Prostate gland (tissue), 2 donors: ENCODE measurements at regions not wholly inside any gene's neighbourhood (a gene's known extent, or its start where the extent isn't known, plus 50 kb on each side); places are given as distances from the start of the nearest gene placed in this dataset.

Source experiments
- DNase-seq: peaks from one replicate; pipeline ENCODE4 v3.0.0-alpha.2; 2019; ENCODE audit warnings: low spot score
- H3K27ac ChIP-seq, 2 donors: fragments of 200-600 bp; sonication (generic); 2 replicates each; pipeline ENCODE4 v1.5.1; 2017 to 2019
- H3K27me3 ChIP-seq: fragments of 200-600 bp; sonication (generic); replicated peaks from 2 replicates; pipeline ENCODE4 v1.5.1; 2019; ENCODE audit not compliant: insufficient read depth
- H3K36me3 ChIP-seq, 2 donors: fragments of 200-600 bp; sonication (generic); 1 replicate in 1 of 2; 2 replicates in 1 of 2; pipeline versions ENCODE4 v1.5.1 to v1.8.1; 2017 to 2019
- H3K4me1 ChIP-seq: fragments of 200-600 bp; sonication (generic); replicated peaks from 2 replicates; pipeline ENCODE4 v1.5.1; 2019
- H3K4me3 ChIP-seq, 2 donors: fragments of 200-600 bp; sonication (generic); 2 replicates each; pipeline ENCODE4 v1.5.1; 2017 to 2019
- H3K9me3 ChIP-seq: fragments of 200-600 bp; sonication (generic); 2 replicates; pipeline ENCODE4 v1.5.1; 2017
- POLR2A ChIP-seq: fragments of 450-650 bp; IDR thresholded peaks from one replicate; pipeline ENCODE4 v1.6.1; 2016; ENCODE audit warnings: antibody characterized with exemption, mild to moderate bottlenecking
- POLR2AphosphoS5 ChIP-seq: sonication (generic); formaldehyde crosslinking; IDR thresholded peaks from one replicate; pipeline ENCODE4 v1.6.1; 2017; ENCODE audit warnings: antibody characterized with exemption
- WGBS: methylation state at CpG from one replicate; pipeline ENCODE4 v1.1.5; 2018; 5-methylcytosine and 5-hydroxymethylcytosine counted together
- intact Hi-C: fragments of 100-400 bp; cut with DNase I; formaldehyde crosslinking; loops from one replicate; pipeline ENCODE4 v1.14.2; 2022
- TF ChIP-seq, protein P1 (sequence below), 4 experiments: fragments of 200-600 bp in 2 of 4; fragments of 450-650 bp in 2 of 4; sonication (generic) in 2 of 4; IDR thresholded peaks; 1 replicate in 3 of 4; 2 replicates in 1 of 4; pipeline ENCODE4 v1.5.1; 2016 to 2019; ENCODE audit warnings: antibody characterized with exemption in 4 of 4, mild to moderate bottlenecking in 2 of 4, moderate library complexity in 2 of 4

DNA sequence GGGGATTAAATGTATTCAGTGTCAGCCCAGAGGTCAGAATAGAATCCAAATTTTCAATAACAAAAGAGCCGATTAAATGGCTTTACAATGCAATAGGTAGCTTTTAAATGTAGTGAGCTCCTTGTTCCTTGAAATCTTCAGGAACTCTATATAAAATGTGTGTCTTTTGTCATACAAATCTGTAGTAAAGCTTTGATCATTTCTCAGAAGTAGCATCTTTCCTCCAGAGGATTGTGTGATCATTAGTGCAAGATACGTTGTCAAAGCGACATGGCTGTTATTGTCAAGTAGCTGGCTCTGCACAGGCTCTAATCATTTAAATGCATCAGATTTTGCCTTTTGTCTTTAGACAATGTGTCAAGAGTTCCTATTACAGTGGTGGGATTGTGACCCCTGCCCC, 116.1 kb upstream of the NAMPT start:
- H3K9me3 ChIP-seq, result no peaks in the 10 kb centered on the region
- H3K27me3 ChIP-seq, result no peaks in the 10 kb centered on the region
- intact Hi-C loops, result no loop called here
- H3K4me3 ChIP-seq, result no peak overlapping the region
- TF ChIP-seq, protein P1, sequence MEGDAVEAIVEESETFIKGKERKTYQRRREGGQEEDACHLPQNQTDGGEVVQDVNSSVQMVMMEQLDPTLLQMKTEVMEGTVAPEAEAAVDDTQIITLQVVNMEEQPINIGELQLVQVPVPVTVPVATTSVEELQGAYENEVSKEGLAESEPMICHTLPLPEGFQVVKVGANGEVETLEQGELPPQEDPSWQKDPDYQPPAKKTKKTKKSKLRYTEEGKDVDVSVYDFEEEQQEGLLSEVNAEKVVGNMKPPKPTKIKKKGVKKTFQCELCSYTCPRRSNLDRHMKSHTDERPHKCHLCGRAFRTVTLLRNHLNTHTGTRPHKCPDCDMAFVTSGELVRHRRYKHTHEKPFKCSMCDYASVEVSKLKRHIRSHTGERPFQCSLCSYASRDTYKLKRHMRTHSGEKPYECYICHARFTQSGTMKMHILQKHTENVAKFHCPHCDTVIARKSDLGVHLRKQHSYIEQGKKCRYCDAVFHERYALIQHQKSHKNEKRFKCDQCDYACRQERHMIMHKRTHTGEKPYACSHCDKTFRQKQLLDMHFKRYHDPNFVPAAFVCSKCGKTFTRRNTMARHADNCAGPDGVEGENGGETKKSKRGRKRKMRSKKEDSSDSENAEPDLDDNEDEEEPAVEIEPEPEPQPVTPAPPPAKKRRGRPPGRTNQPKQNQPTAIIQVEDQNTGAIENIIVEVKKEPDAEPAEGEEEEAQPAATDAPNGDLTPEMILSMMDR (IDR thresholded peaks at IDR 0.05), result no peak
- no peaks in the 10 kb centered on the region for H3K36me3 ChIP-seq
- H3K27ac ChIP-seq, result no peak overlapping the region
- 92% methylated on average over 3 of the region's 3 CpGs for WGBS
- no peaks in the 10 kb centered on the region for H3K4me1 ChIP-seq
- no peak for DNase-seq

DNA sequence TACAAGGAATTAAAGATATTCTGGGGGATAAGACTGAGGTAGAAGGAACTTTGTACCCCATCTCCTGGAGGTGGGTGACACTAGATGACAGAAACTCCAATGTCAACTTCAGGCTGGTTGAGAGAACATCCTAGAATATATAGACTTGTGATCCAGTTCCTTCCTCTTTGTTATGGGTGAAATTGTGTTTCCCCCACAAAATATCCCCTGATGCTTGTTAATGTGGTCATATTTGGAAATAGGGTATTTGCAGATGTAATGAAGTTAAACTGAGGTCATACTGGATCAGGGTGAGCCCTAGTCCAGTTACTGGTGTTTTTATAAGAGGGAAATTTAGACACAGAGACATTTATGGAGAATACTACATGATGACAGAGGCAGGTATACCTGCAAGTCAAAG, 114.0 kb upstream of the NAMPT start:
- Histone ChIP-seq H3K27ac (no peak overlapping the region), H3K9me3 (no peaks in the 10 kb centered on the region), H3K27me3 (no peaks in the 10 kb centered on the region), H3K4me3 (no peak overlapping the region), H3K4me1 (no peaks in the 10 kb centered on the region), H3K36me3 (no peaks in the 10 kb centered on the region)
- TF ChIP-seq POLR2AphosphoS5 (no peak), POLR2A (no peak)
- TF ChIP-seq, protein P1 (IDR thresholded peaks at IDR 0.05), result no peak
- intact Hi-C loops, result no loop called here
- no peak for DNase-seq

GRCh38 chr7:106397994-106398393, 113.2 kb upstream of the NAMPT start:
- H3K9me3 ChIP-seq, result no peaks in the 10 kb centered on the region
- H3K27ac ChIP-seq, result no peak overlapping the region
- no peak for TF ChIP-seq POLR2A
- TF ChIP-seq, protein P1 (IDR thresholded peaks at IDR 0.05), result no peak
- H3K36me3 ChIP-seq, result no peaks in the 10 kb centered on the region
- H3K4me3 ChIP-seq, result no peak overlapping the region
- 97% methylated on average over 5 of the region's 5 CpGs for WGBS
- H3K4me1 ChIP-seq, result no peaks in the 10 kb centered on the region
- intact Hi-C loops, result no loop called here
- H3K27me3 ChIP-seq, result no peaks in the 10 kb centered on the region
- no peak for DNase-seq

GRCh38 chr7:106394526-106394925, 109.7 kb upstream of the NAMPT start:
- DNase-seq, result no peak
- intact Hi-C loops, result no loop called here
- H3K4me1 ChIP-seq, result no peaks in the 10 kb centered on the region
- no peaks in the 10 kb centered on the region for H3K27me3 ChIP-seq
- TF ChIP-seq POLR2A (no peak), POLR2AphosphoS5 (no peak)
- TF ChIP-seq, protein P1 (IDR thresholded peaks at IDR 0.05), result no peak
- H3K9me3 ChIP-seq, result no peaks in the 10 kb centered on the region
- H3K36me3 ChIP-seq, result no peaks in the 10 kb centered on the region
- H3K4me3 ChIP-seq, result no peak overlapping the region
- no peak overlapping the region for H3K27ac ChIP-seq

DNA sequence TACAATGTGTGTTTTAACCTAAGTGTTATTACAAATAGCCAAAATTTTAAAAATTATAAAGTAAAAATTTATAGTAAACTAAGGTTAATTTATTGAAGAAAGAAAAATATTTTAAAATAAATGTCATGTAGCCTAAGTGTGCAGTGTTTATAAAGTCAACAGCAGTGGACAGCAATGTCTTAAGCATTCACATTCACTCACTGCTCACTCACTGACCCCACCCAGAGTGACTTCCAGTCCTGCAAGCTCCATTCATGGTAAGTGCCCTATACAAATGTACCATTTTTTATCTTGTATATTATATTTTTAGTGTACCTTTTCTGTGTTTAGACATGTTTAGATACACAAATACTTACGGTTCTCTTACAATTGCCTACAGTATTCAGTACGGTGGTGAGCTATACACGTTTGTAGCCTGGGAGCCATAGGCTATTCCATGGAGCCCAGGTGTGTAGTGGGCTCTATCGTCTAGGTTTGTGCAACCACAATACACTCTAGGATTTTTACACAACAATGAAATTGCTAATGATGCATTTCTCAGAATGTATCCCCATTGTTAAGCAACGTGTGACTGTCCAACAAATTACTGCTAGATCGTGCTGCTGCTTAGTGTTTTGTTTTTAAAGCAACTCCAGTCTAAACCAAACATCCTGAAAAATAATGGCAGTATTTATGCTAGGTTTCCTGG, 108.9 kb upstream of the NAMPT start:
- H3K36me3 ChIP-seq, result no peaks in the 10 kb centered on the region
- no peaks in the 10 kb centered on the region for H3K9me3 ChIP-seq
- H3K27ac ChIP-seq, result no peak overlapping the region
- TF ChIP-seq, protein P1 (IDR thresholded peaks at IDR 0.05), result no peak
- TF ChIP-seq POLR2A (no peak), POLR2AphosphoS5 (no peak)
- WGBS, result 62% methylated on average over 6 of the region's 6 CpGs
- H3K4me1 ChIP-seq, result no peaks in the 10 kb centered on the region
- intact Hi-C loops, result no loop called here
- H3K4me3 ChIP-seq, result no peak overlapping the region
- no peaks in the 10 kb centered on the region for H3K27me3 ChIP-seq
- DNase-seq, result no peak
